ENCODE measurements at regions not wholly inside any gene's neighbourhood (a gene's known extent, or its start where the extent isn't known, plus 50 kb on each side); places are given as distances from the start of the nearest gene placed in this dataset.

- Histone ChIP-seq H2AFZ (ENCODE audit: low read length) (no peak overlapping the region), H3K27me3 (replicated peaks; ENCODE audit: insufficient read depth, low read length) (no peaks in the 10 kb centered on the region), H3K9me3 (replicated peaks; ENCODE audit: insufficient read depth, low read length) (no peaks in the 10 kb centered on the region), H3K36me3 (replicated peaks; ENCODE audit: insufficient read depth, low read length) (no peaks in the 10 kb centered on the region), H3K27ac (ENCODE audit: low read length) (no peak overlapping the region), H3K79me2 (ENCODE audit: low read length) (no peaks in the 10 kb centered on the region), H3K4me2 (ENCODE audit: low read depth, low read length) (no peak overlapping the region), H4K20me1 (ENCODE audit: insufficient read depth, low read length) (no peaks in the 10 kb centered on the region), H3K9ac (ENCODE audit: low read length) (no peak overlapping the region), H3K4me1 (ENCODE audit: low read length) (peaks cover 20% of the 10 kb centered on the region), H3F3A (ENCODE audit: insufficient read depth, low read length) (no peaks in the 10 kb centered on the region), H3K9me2 (replicated peaks; ENCODE audit: insufficient read depth, low read length) (no peaks in the 10 kb centered on the region), H3K4me3 (ENCODE audit: low read length) (no peak overlapping the region)
- DNase-seq, result no peak
- no peak for TF ChIP-seq EZH2phosphoT487 (IDR thresholded peaks at IDR 0.05; ENCODE audit: low read length)
- no peak for TF ChIP-seq EZH2 (optimal IDR thresholded peaks at IDR 0.05; ENCODE audit: low read depth, low read length)
- no peak for TF ChIP-seq CTCF (IDR thresholded peaks at IDR 0.05; ENCODE audit: low read length)
Measured at GRCh38 chr9:17926246-17926645, 347.4 kb downstream of the SH3GL2 start.

- Histone ChIP-seq H3K9me3 (replicated peaks; ENCODE audit: insufficient read depth, low read length) (no peaks in the 10 kb centered on the region), H3K4me3 (ENCODE audit: low read length) (no peak overlapping the region), H3F3A (ENCODE audit: insufficient read depth, low read length) (no peaks in the 10 kb centered on the region), H2AFZ (ENCODE audit: low read length) (0 out of 2 replicates have a peak overlapping the region, but pooled peaks have one; percentile 26), H3K27ac (ENCODE audit: low read length) (peak overlapping the region; percentile 49; the same call in 1 of the 2 replicates), H4K20me1 (ENCODE audit: insufficient read depth, low read length) (no peaks in the 10 kb centered on the region), H3K4me2 (ENCODE audit: low read depth, low read length) (peak overlapping the region; percentile 32; the same call in 1 of the 2 replicates), H3K79me2 (ENCODE audit: low read length) (no peaks in the 10 kb centered on the region), H3K27me3 (replicated peaks; ENCODE audit: insufficient read depth, low read length) (no peaks in the 10 kb centered on the region), H3K36me3 (replicated peaks; ENCODE audit: insufficient read depth, low read length) (no peaks in the 10 kb centered on the region), H3K9me2 (replicated peaks; ENCODE audit: insufficient read depth, low read length) (no peaks in the 10 kb centered on the region), H3K4me1 (ENCODE audit: low read length) (peaks cover 20% of the 10 kb centered on the region), H3K9ac (ENCODE audit: low read length) (no peak overlapping the region)
- DNase-seq, result no peak
- TF ChIP-seq CTCF (IDR thresholded peaks at IDR 0.05; ENCODE audit: low read length), result no peak
- no peak for TF ChIP-seq EZH2 (optimal IDR thresholded peaks at IDR 0.05; ENCODE audit: low read depth, low read length)
- no peak for TF ChIP-seq EZH2phosphoT487 (IDR thresholded peaks at IDR 0.05; ENCODE audit: low read length)
Measured at GRCh38 chr9:17927616-17928015, 348.8 kb downstream of the SH3GL2 start.

DNA sequence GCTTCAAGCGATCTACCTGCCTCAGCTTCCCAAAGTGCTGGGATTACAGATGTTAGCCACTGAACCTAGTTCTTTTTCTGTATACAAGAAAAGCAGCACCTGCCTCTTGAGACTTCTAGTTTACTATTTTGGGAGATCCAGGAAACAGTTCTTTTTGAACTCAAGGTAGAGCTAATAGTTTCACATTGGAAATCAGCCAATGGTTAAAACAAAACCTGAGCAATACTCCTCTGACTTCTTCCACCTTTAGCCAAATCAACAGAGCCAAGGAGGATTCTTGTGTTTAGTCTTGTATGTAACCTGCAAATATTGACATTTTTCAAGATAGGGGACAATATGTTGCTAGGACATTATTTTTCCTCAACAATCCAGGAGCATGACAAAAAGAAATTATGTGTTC is 349.4 kb downstream of the SH3GL2 start:
- H4K20me1 ChIP-seq (ENCODE audit: insufficient read depth, low read length), result no peaks in the 10 kb centered on the region
- H2AFZ ChIP-seq (ENCODE audit: low read length), result 0 out of 2 replicates have a peak overlapping the region, but pooled peaks have one; percentile 26
- H3K9me2 ChIP-seq (replicated peaks; ENCODE audit: insufficient read depth, low read length), result no peaks in the 10 kb centered on the region
- peak overlapping the region; percentile 49; the same call in 1 of the 2 replicates for H3K27ac ChIP-seq (ENCODE audit: low read length)
- TF ChIP-seq EZH2 (optimal IDR thresholded peaks at IDR 0.05; ENCODE audit: low read depth, low read length), result no peak
- no peak for TF ChIP-seq CTCF (IDR thresholded peaks at IDR 0.05; ENCODE audit: low read length)
- TF ChIP-seq EZH2phosphoT487 (IDR thresholded peaks at IDR 0.05; ENCODE audit: low read length), result no peak
- DNase-seq, result peak; percentile 56
- H3K27me3 ChIP-seq (replicated peaks; ENCODE audit: insufficient read depth, low read length), result no peaks in the 10 kb centered on the region
- peaks cover 20% of the 10 kb centered on the region for H3K4me1 ChIP-seq (ENCODE audit: low read length)
- H3K9me3 ChIP-seq (replicated peaks; ENCODE audit: insufficient read depth, low read length), result no peaks in the 10 kb centered on the region
- no peak overlapping the region for H3K9ac ChIP-seq (ENCODE audit: low read length)
- no peak overlapping the region for H3K4me3 ChIP-seq (ENCODE audit: low read length)
- peak overlapping the region; percentile 32; the same call in 1 of the 2 replicates for H3K4me2 ChIP-seq (ENCODE audit: low read depth, low read length)
- H3K79me2 ChIP-seq (ENCODE audit: low read length), result no peaks in the 10 kb centered on the region
- H3K36me3 ChIP-seq (replicated peaks; ENCODE audit: insufficient read depth, low read length), result no peaks in the 10 kb centered on the region
- H3F3A ChIP-seq (ENCODE audit: insufficient read depth, low read length), result no peaks in the 10 kb centered on the region

Measured in MM.1S (cell line).